A673 (cell line): ENCODE measurements at regions not wholly inside any gene's neighbourhood (a gene's known extent, or its start where the extent isn't known, plus 50 kb on each side); places are given as distances from the start of the nearest gene placed in this dataset.

Source experiments
- BruUV-seq: library from RNA; stranded (reverse); fragments of 400-500 nt; replicated peaks from 2 replicates; lab custom pipeline; 2021; lab: Mats Ljungman, UMichigan
- CTCF ChIA-PET: fragments of 300-600 bp; sonication (Branson Sonifier 250); formaldehyde crosslinking; loops from one replicate; lab custom pipeline; 2022; ENCODE audit warnings: antibody characterized with exemption; lab: Charles Lee
- POLR2A ChIA-PET: fragments of 300-600 bp; sonication (Branson Sonifier 250); formaldehyde crosslinking; loops from one replicate; lab custom pipeline; 2022; ENCODE audit warnings: antibody characterized with exemption; ENCODE audit not compliant: low non-redundant PET; lab: Charles Lee
- DNase-seq: peaks from one replicate; pipeline ENCODE4 v3.0.0-alpha.2; 2015; ENCODE audit warnings: low spot score
- H3K27ac ChIP-seq: fragments of 200-600 bp; sonication (generic); 2 replicates; pipeline ENCODE4 v1.5.1; 2016; ENCODE audit warnings: mixed run types, low read depth, mild to moderate bottlenecking, mixed read lengths, antibody characterized with exemption, low read length; ENCODE audit not compliant: poor library complexity, severe bottlenecking
- H3K27me3 ChIP-seq: fragments of 200-600 bp; sonication (generic); replicated peaks from 2 replicates; pipeline ENCODE4 v1.6.1; 2017; ENCODE audit warnings: mixed run types, low read depth, mild to moderate bottlenecking, mixed read lengths, antibody characterized with exemption, low read length; ENCODE audit not compliant: insufficient read depth, poor library complexity
- H3K36me3 ChIP-seq: fragments of 200-600 bp; sonication (generic); 2 replicates; pipeline ENCODE4 v1.6.1; 2016; ENCODE audit warnings: mixed run types, mild to moderate bottlenecking, mixed read lengths, antibody characterized with exemption, low read length; ENCODE audit not compliant: insufficient read depth, poor library complexity, severe bottlenecking
- H3K4me1 ChIP-seq: fragments of 200-600 bp; sonication (generic); 2 replicates; pipeline ENCODE4 v1.6.1; 2017; ENCODE audit warnings: mixed run types, mild to moderate bottlenecking, mixed read lengths, antibody characterized with exemption, low read length; ENCODE audit not compliant: insufficient read depth, poor library complexity, severe bottlenecking
- H3K4me3 ChIP-seq: fragments of 200-600 bp; sonication (generic); 2 replicates; pipeline ENCODE4 v1.5.1; 2016; ENCODE audit warnings: low read depth, mixed run types, mild to moderate bottlenecking, mixed read lengths, low read length; ENCODE audit not compliant: poor library complexity, severe bottlenecking
- H3K9me3 ChIP-seq: fragments of 200-600 bp; sonication (generic); 2 replicates; pipeline ENCODE4 v1.6.1; 2016; ENCODE audit warnings: mixed run types, low read depth, mild to moderate bottlenecking, mixed read lengths, antibody characterized with exemption, low read length; ENCODE audit not compliant: poor library complexity, severe bottlenecking
- CTCF ChIP-seq: fragments of 300-800, 200-600 bp; sonication (generic); conservative IDR thresholded peaks from 2 replicates; pipeline ENCODE4 v1.5.1; 2017; ENCODE audit warnings: low read depth, mild to moderate bottlenecking, antibody characterized with exemption, low read length, moderate library complexity, mixed read lengths
- EZH2 ChIP-seq: fragments of 200-600 bp; sonication (generic); IDR thresholded peaks from 2 replicates; pipeline ENCODE4 v1.6.1; 2017; ENCODE audit warnings: borderline replicate concordance, low read depth, mild to moderate bottlenecking, mixed read lengths, antibody characterized with exemption, low read length; ENCODE audit not compliant: poor library complexity, severe bottlenecking
- intact Hi-C: fragments of 100-400 bp; cut with micrococcal nuclease; formaldehyde crosslinking; loops from one replicate; pipeline ENCODE4 v1.10.0; 2022; ENCODE audit not compliant: unreplicated experiment

GRCh38 chr5:91938441-91938840 lies 555.3 kb upstream of the ARRDC3 start:
- Histone ChIP-seq H3K4me1 (peaks cover 6% of the 10 kb centered on the region), H3K27me3 (no peaks in the 10 kb centered on the region), H3K36me3 (no peaks in the 10 kb centered on the region), H3K9me3 (no peaks in the 10 kb centered on the region), H3K4me3 (no peak overlapping the region), H3K27ac (no peak overlapping the region)
- TF ChIP-seq CTCF (no peak), EZH2 (no peak)
- ChIA-PET POLR2A (no interaction called here), CTCF (no interaction called here)
- intact Hi-C loops: loop anchor here (10.0 kb wide), 1 partner anchor 376 kb away; no protein-coding TSS in a partner anchor
- peak; percentile 19 for DNase-seq
- no TSS peak for BruUV-seq

GRCh38 chr5:91937121-91937520 lies 554.0 kb upstream of the ARRDC3 start:
- peaks cover 6% of the 10 kb centered on the region for H3K4me1 ChIP-seq
- no peaks in the 10 kb centered on the region for H3K9me3 ChIP-seq
- ChIA-PET CTCF (no interaction called here), POLR2A (no interaction called here)
- DNase-seq: no peak
- H3K27ac ChIP-seq: no peak overlapping the region
- intact Hi-C loops: loop anchor here (10.0 kb wide), 1 partner anchor 378 kb away; no protein-coding TSS in a partner anchor
- H3K36me3 ChIP-seq: no peaks in the 10 kb centered on the region
- H3K4me3 ChIP-seq: no peak overlapping the region
- H3K27me3 ChIP-seq: no peaks in the 10 kb centered on the region
- TF ChIP-seq EZH2 (no peak), CTCF (no peak)
- BruUV-seq: no TSS peak

GRCh38 chr5:91929522-91929817 lies 546.4 kb upstream of the ARRDC3 start:
- Histone ChIP-seq H3K4me3 (no peak overlapping the region), H3K36me3 (no peaks in the 10 kb centered on the region), H3K27ac (no peak overlapping the region), H3K9me3 (no peaks in the 10 kb centered on the region), H3K4me1 (peaks cover 8% of the 10 kb centered on the region), H3K27me3 (no peaks in the 10 kb centered on the region)
- TF ChIP-seq CTCF (no peak), EZH2 (no peak)
- ChIA-PET CTCF (no interaction called here), POLR2A (no interaction called here)
- no peak for DNase-seq
- no TSS peak for BruUV-seq
- intact Hi-C loops: loop anchor here (1.0 to 10.0 kb wide), 2 partner anchors 285 to 293 kb away; no protein-coding TSS in a partner anchor
